ENCODE measurements at regions not wholly inside any gene's neighbourhood (a gene's known extent, or its start where the extent isn't known, plus 50 kb on each side); places are given as distances from the start of the nearest gene placed in this dataset.
"Not testable (repeated sequence)": the region's sequence is repeated elsewhere in the genome, so short reads cannot be mapped to it uniquely, and the experiment has no call there.

GRCh38 chr1:79151006-79151796 lies 144.7 kb upstream of the ADGRL4 start:
- 66 to 70% methylated on average over 4 of the region's 6 CpGs for WGBS, 2 experiments
- Histone ChIP-seq H3K27ac (ENCODE audit: insufficient read depth, low read depth, low read length, poor library complexity, severe bottlenecking) (no peak overlapping the region), H3K9me3 (ENCODE audit: control insufficient read depth, low read length) (no peaks in the 10 kb centered on the region), H3K4me3 (ENCODE audit: insufficient read depth, low read depth, low read length) (no peak overlapping the region), H3K36me3 (ENCODE audit: control insufficient read depth, insufficient read depth, low read length) (no peaks in the 10 kb centered on the region), H3K4me1 (ENCODE audit: control insufficient read depth, insufficient read depth, low read length) (no peaks in the 10 kb centered on the region), H3K27me3 (ENCODE audit: control insufficient read depth, insufficient read depth, low read length, poor library complexity, severe bottlenecking) (no peaks in the 10 kb centered on the region)

- no peaks in the 10 kb centered on the region for H3K4me1 ChIP-seq (ENCODE audit: control insufficient read depth, insufficient read depth, low read length)
- 80 to 100% methylated on average over 1 of the region's 1 CpG for WGBS, 2 experiments
- H3K4me3 ChIP-seq (ENCODE audit: insufficient read depth, low read depth, low read length), result no peak overlapping the region
- H3K27me3 ChIP-seq (ENCODE audit: control insufficient read depth, insufficient read depth, low read length, poor library complexity, severe bottlenecking), result no peaks in the 10 kb centered on the region
- H3K9me3 ChIP-seq (ENCODE audit: control insufficient read depth, low read length), result no peaks in the 10 kb centered on the region
- no peaks in the 10 kb centered on the region for H3K36me3 ChIP-seq (ENCODE audit: control insufficient read depth, insufficient read depth, low read length)
- H3K27ac ChIP-seq (ENCODE audit: insufficient read depth, low read depth, low read length, poor library complexity, severe bottlenecking), result no peak overlapping the region
Measured at GRCh38 chr1:79150576-79150975, 144.0 kb upstream of the ADGRL4 start.

DNA sequence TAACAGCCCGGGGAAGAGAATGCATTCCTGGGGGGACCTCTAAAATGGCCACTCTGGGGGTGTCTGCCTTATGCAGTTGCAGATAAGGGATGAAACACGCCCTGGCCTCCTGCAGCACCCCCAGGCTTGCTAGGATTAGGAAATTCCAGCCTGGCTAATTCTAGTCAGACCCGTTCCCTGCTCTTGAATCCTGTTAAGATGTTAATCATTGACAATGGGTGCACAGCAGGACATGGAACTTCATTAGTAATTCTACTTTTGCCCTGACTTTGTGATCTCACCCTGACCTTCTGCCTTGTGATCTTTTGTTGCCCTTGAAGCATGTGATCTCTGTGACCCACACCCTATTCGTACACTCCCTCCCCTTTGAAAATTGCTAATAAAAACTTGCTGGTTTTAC lies 131.7 kb upstream of the ADGRL4 start:
- H3K27me3 ChIP-seq (ENCODE audit: control insufficient read depth, insufficient read depth, low read length, poor library complexity, severe bottlenecking); H3K36me3 ChIP-seq (ENCODE audit: control insufficient read depth, insufficient read depth, low read length); H3K4me3 ChIP-seq (ENCODE audit: insufficient read depth, low read depth, low read length); H3K4me1 ChIP-seq (ENCODE audit: control insufficient read depth, insufficient read depth, low read length); H3K27ac ChIP-seq (ENCODE audit: insufficient read depth, low read depth, low read length, poor library complexity, severe bottlenecking); H3K9me3 ChIP-seq (ENCODE audit: control insufficient read depth, low read length): not testable (repeated sequence)
- 80 to 83% methylated on average over 4 of the region's 4 CpGs for WGBS, 2 experiments

DNA sequence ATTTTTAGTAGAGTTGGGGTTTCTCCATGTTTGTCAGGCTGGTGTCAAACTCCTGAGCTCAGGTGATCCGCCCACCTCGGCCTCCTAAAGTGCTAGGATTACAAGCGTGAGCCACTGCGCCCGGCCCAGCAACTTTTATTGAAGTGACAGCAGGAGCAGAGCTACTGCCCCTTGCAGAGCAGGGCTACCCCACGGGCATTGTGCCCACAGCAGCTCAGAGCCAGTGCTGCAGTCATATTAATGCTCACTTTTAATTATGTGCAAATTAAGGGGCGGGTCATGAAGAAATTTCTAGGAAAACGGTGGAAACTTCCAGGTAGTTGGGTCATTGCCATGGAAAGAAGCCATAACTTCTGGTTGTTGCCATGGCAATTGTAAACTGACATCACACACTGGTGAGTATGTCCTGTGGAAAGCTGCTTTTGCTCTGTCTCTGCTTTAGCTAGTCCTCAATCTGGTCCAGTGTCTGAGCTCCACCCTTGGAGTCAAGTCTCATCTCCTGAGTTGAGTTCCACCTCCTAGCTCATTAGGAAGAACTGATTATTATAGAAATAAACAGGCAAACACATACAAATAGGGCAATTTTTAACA lies 127.3 kb upstream of the ADGRL4 start:
- Histone ChIP-seq H3K9me3 (ENCODE audit: control insufficient read depth, low read length) (no peaks in the 10 kb centered on the region), H3K27me3 (ENCODE audit: control insufficient read depth, insufficient read depth, low read length, poor library complexity, severe bottlenecking) (no peaks in the 10 kb centered on the region), H3K4me1 (ENCODE audit: control insufficient read depth, insufficient read depth, low read length) (no peaks in the 10 kb centered on the region), H3K4me3 (ENCODE audit: insufficient read depth, low read depth, low read length) (no peak overlapping the region), H3K36me3 (ENCODE audit: control insufficient read depth, insufficient read depth, low read length) (no peaks in the 10 kb centered on the region), H3K27ac (ENCODE audit: insufficient read depth, low read depth, low read length, poor library complexity, severe bottlenecking) (no peak overlapping the region)
- WGBS, 2 experiments, result 91 to 93% methylated on average over 8 of the region's 8 CpGs

GRCh38 chr1:79131626-79132025 lies 125.1 kb upstream of the ADGRL4 start:
- H3K36me3 ChIP-seq (ENCODE audit: control insufficient read depth, insufficient read depth, low read length), result no peaks in the 10 kb centered on the region
- no peak overlapping the region for H3K27ac ChIP-seq (ENCODE audit: insufficient read depth, low read depth, low read length, poor library complexity, severe bottlenecking)
- no peaks in the 10 kb centered on the region for H3K4me1 ChIP-seq (ENCODE audit: control insufficient read depth, insufficient read depth, low read length)
- no peak overlapping the region for H3K4me3 ChIP-seq (ENCODE audit: insufficient read depth, low read depth, low read length)
- H3K27me3 ChIP-seq (ENCODE audit: control insufficient read depth, insufficient read depth, low read length, poor library complexity, severe bottlenecking), result no peaks in the 10 kb centered on the region
- H3K9me3 ChIP-seq (ENCODE audit: control insufficient read depth, low read length), result no peaks in the 10 kb centered on the region
- WGBS, 2 experiments, result 94% methylated on average over 3 of the region's 3 CpGs

DNA sequence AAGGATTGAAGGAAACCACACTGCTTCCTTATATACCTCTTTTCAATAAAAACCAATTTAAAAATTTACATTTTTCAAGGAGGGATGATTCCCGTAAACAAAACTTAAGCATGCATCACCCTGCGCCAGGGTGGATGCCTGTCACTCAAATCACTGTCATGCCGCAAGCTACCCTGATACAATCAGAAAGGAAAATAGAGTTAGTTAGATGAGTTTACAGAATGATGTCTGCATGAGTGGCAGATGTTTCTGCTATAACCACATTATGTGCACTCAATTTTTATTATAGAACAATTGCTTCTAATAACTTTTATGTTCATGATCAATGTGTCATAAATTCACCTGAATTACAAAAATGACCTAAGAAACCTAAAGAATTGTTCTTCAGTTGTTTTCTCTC lies 123.4 kb upstream of the ADGRL4 start:
- Histone ChIP-seq H3K4me1 (ENCODE audit: control insufficient read depth, insufficient read depth, low read length) (no peaks in the 10 kb centered on the region), H3K9me3 (ENCODE audit: control insufficient read depth, low read length) (no peaks in the 10 kb centered on the region), H3K27me3 (ENCODE audit: control insufficient read depth, insufficient read depth, low read length, poor library complexity, severe bottlenecking) (no peaks in the 10 kb centered on the region), H3K4me3 (ENCODE audit: insufficient read depth, low read depth, low read length) (no peak overlapping the region), H3K27ac (ENCODE audit: insufficient read depth, low read depth, low read length, poor library complexity, severe bottlenecking) (no peak overlapping the region), H3K36me3 (ENCODE audit: control insufficient read depth, insufficient read depth, low read length) (no peaks in the 10 kb centered on the region)
- 99 to 100% methylated on average over 3 of the region's 3 CpGs for WGBS, 2 experiments

GRCh38 chr1:79128722-79129121 lies 122.2 kb upstream of the ADGRL4 start:
- Histone ChIP-seq H3K4me3 (ENCODE audit: insufficient read depth, low read depth, low read length) (no peak overlapping the region), H3K4me1 (ENCODE audit: control insufficient read depth, insufficient read depth, low read length) (no peaks in the 10 kb centered on the region), H3K9me3 (ENCODE audit: control insufficient read depth, low read length) (no peaks in the 10 kb centered on the region), H3K36me3 (ENCODE audit: control insufficient read depth, insufficient read depth, low read length) (no peaks in the 10 kb centered on the region), H3K27me3 (ENCODE audit: control insufficient read depth, insufficient read depth, low read length, poor library complexity, severe bottlenecking) (no peaks in the 10 kb centered on the region), H3K27ac (ENCODE audit: insufficient read depth, low read depth, low read length, poor library complexity, severe bottlenecking) (no peak overlapping the region)
- 86 to 96% methylated on average over 1 to 2 of the region's 3 CpGs for WGBS, 2 experiments

- WGBS, 2 experiments, result 89 to 90% methylated on average over 5 of the region's 5 CpGs
- H3K36me3 ChIP-seq (ENCODE audit: control insufficient read depth, insufficient read depth, low read length), result no peaks in the 10 kb centered on the region
Measured at GRCh38 chr1:79124756-79125155, 118.2 kb upstream of the ADGRL4 start.

DNA sequence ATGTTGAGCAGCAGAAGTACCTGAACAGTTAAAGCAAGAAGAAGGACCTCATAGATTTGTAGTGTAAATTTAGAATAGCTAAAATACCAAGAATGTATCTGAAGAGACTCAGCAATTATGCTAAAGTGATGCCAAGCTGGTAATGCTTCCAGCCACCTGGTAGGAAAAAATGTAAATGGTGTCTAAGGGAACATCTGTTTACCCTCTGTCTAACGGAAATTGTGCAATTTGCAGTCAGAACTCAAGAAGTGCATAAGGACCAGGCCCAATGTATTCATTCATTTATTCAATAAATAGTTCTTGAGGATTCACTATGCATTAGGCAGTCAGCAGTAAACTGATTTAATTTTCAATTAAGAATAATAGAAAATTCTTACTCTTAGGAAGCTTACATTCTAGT lies 116.0 kb upstream of the ADGRL4 start:
- H3K9me3 ChIP-seq (ENCODE audit: control insufficient read depth, low read length), result no peaks in the 10 kb centered on the region
- H3K4me3 ChIP-seq (ENCODE audit: insufficient read depth, low read depth, low read length), result no peak overlapping the region
- H3K27ac ChIP-seq (ENCODE audit: insufficient read depth, low read depth, low read length, poor library complexity, severe bottlenecking), result no peak overlapping the region
- no peaks in the 10 kb centered on the region for H3K4me1 ChIP-seq (ENCODE audit: control insufficient read depth, insufficient read depth, low read length)
- no peaks in the 10 kb centered on the region for H3K27me3 ChIP-seq (ENCODE audit: control insufficient read depth, insufficient read depth, low read length, poor library complexity, severe bottlenecking)
- no peaks in the 10 kb centered on the region for H3K36me3 ChIP-seq (ENCODE audit: control insufficient read depth, insufficient read depth, low read length)
- 70 to 90% methylated on average over 1 of the region's 1 CpG for WGBS, 2 experiments

More at GRCh38 chr1:79124756-79125155, 118.2 kb upstream of the ADGRL4 start:
- Histone ChIP-seq H3K4me3 (ENCODE audit: insufficient read depth, low read depth, low read length) (no peak overlapping the region), H3K27ac (ENCODE audit: insufficient read depth, low read depth, low read length, poor library complexity, severe bottlenecking) (no peak overlapping the region), H3K27me3 (ENCODE audit: control insufficient read depth, insufficient read depth, low read length, poor library complexity, severe bottlenecking) (no peaks in the 10 kb centered on the region), H3K9me3 (ENCODE audit: control insufficient read depth, low read length) (no peaks in the 10 kb centered on the region), H3K4me1 (ENCODE audit: control insufficient read depth, insufficient read depth, low read length) (no peaks in the 10 kb centered on the region)

- H3K9me3 ChIP-seq (ENCODE audit: control insufficient read depth, low read length), result no peaks in the 10 kb centered on the region
- H3K27ac ChIP-seq (ENCODE audit: insufficient read depth, low read depth, low read length, poor library complexity, severe bottlenecking), result no peak overlapping the region
- 87 to 88% methylated on average over 3 of the region's 3 CpGs for WGBS, 2 experiments
- H3K27me3 ChIP-seq (ENCODE audit: control insufficient read depth, insufficient read depth, low read length, poor library complexity, severe bottlenecking), result no peaks in the 10 kb centered on the region
- no peaks in the 10 kb centered on the region for H3K36me3 ChIP-seq (ENCODE audit: control insufficient read depth, insufficient read depth, low read length)
- no peak overlapping the region for H3K4me3 ChIP-seq (ENCODE audit: insufficient read depth, low read depth, low read length)
- H3K4me1 ChIP-seq (ENCODE audit: control insufficient read depth, insufficient read depth, low read length), result no peaks in the 10 kb centered on the region
Measured at GRCh38 chr1:79117376-79117775, 110.8 kb upstream of the ADGRL4 start.
